AG04450 (cell line): ENCODE measurements at regions not wholly inside any gene's neighbourhood (a gene's known extent, or its start where the extent isn't known, plus 50 kb on each side); places are given as distances from the start of the nearest gene placed in this dataset.

Experiments
- CTCF ChIA-PET: fragments of 300-600, 350-600 bp; formaldehyde crosslinking; extraction: SDS; loops from one replicate; lab custom pipeline; 2022; ENCODE audit warnings: antibody characterized with exemption, inconsistent platforms; lab: Charles Lee
- POLR2A ChIA-PET: fragments of 350-600 bp; formaldehyde crosslinking; extraction: SDS; loops from one replicate; lab custom pipeline; 2021; ENCODE audit warnings: antibody characterized with exemption, inconsistent platforms; lab: Yijun Ruan, JAX
- DNase-seq: peaks from one replicate; pipeline ENCODE4 v3.0.0-alpha.2; 2011; ENCODE audit warnings: low read depth, low spot score
- H3K27ac ChIP-seq: one replicate; pipeline ENCODE4 v1.5.1; 2012; ENCODE audit warnings: low read depth, low read length, control low read depth
- H3K27me3 ChIP-seq: one replicate; pipeline ENCODE4 v1.6.0; 2012; ENCODE audit warnings: low read length; ENCODE audit not compliant: control insufficient read depth, insufficient read depth
- H3K4me3 ChIP-seq: 2 replicates; pipeline ENCODE4 v1.5.1; 2011; ENCODE audit warnings: mild to moderate bottlenecking, low read depth, low read length, control low read depth
- H3K9me3 ChIP-seq: 2 replicates; pipeline ENCODE4 v1.5.1; 2012; ENCODE audit warnings: low read length; ENCODE audit not compliant: control insufficient read depth, insufficient read depth
- CTCF ChIP-seq: IDR thresholded peaks from 2 replicates; pipeline ENCODE4 v1.5.1; 2011; ENCODE audit warnings: low read depth, low read length, control low read depth, inconsistent platforms

- no peak for DNase-seq
- H3K4me3 ChIP-seq: no peak overlapping the region
- H3K27ac ChIP-seq: no peak overlapping the region
- ChIA-PET POLR2A (no interaction called here), CTCF (interaction anchor here (1.1 kb wide), 2 partner anchors 8 to 9 kb away, joined by 3 to 5 read pairs; no protein-coding TSS in a partner anchor)
- H3K9me3 ChIP-seq: no peaks in the 10 kb centered on the region
- TF ChIP-seq CTCF: no peak
- H3K27me3 ChIP-seq: no peaks in the 10 kb centered on the region
These were observed 117.0 kb upstream of the SLC4A4 start for GRCh38 chr4:71221510-71222466.

- ChIA-PET POLR2A (no interaction called here), CTCF (no interaction called here)
- Histone ChIP-seq H3K4me3 (no peak overlapping the region), H3K9me3 (no peaks in the 10 kb centered on the region), H3K27ac (no peak overlapping the region), H3K27me3 (no peaks in the 10 kb centered on the region)
- TF ChIP-seq CTCF: no peak
- no peak for DNase-seq
These were observed 116.2 kb upstream of the SLC4A4 start for GRCh38 chr4:71222661-71223060.

- Histone ChIP-seq H3K4me3 (no peak overlapping the region), H3K27me3 (no peaks in the 10 kb centered on the region), H3K9me3 (no peaks in the 10 kb centered on the region), H3K27ac (no peak overlapping the region)
- no peak for DNase-seq
- ChIA-PET POLR2A (interaction anchor here (0.6 to 1.3 kb wide), 2 partner anchors 36 to 491 kb away, joined by 3 to 6 read pairs; no protein-coding TSS in a partner anchor), CTCF (interaction anchor here (0.5 to 3.1 kb wide), 43 partner anchors 8 to 605 kb away, joined by 3 to 28 read pairs (median 4); no protein-coding TSS in a partner anchor)
- TF ChIP-seq CTCF: peak; percentile 86
These were observed 109.1 kb upstream of the SLC4A4 start for GRCh38 chr4:71229477-71230270.

GRCh38 chr4:71230271-71231128 is 108.3 kb upstream of the SLC4A4 start:
- peak overlapping the region; percentile 48 for H3K27ac ChIP-seq
- H3K4me3 ChIP-seq: peak overlapping the region; percentile 21
- no peak for TF ChIP-seq CTCF
- no peaks in the 10 kb centered on the region for H3K9me3 ChIP-seq
- no peak for DNase-seq
- no peaks in the 10 kb centered on the region for H3K27me3 ChIP-seq
- POLR2A ChIA-PET: interaction anchor here (0.6 to 1.3 kb wide), 2 partner anchors 36 to 490 kb away, joined by 3 to 6 read pairs; no protein-coding TSS in a partner anchor
- CTCF ChIA-PET: interaction anchor here (0.7 to 3.1 kb wide), 23 partner anchors 8 to 480 kb away, joined by 3 to 28 read pairs (median 5); no protein-coding TSS in a partner anchor
